Tibial artery (tissue), 4 donors: ENCODE measurements at regions not wholly inside any gene's neighbourhood (a gene's known extent, or its start where the extent isn't known, plus 50 kb on each side); places are given as distances from the start of the nearest gene placed in this dataset.

Source experiments
- DNase-seq, 2 donors: peaks; one replicate each; pipeline ENCODE4 v3.0.0-alpha.2; 2019
- H3K27ac ChIP-seq, 2 donors: fragments of 200-600 bp; sonication (generic) in 1 of 2; 1 replicate in 1 of 2; 2 replicates in 1 of 2; pipeline ENCODE4 v1.5.1; 2018 to 2019; ENCODE audit warnings: mild to moderate bottlenecking in 1 of 2
- H3K27me3 ChIP-seq, 2 donors: fragments of 200-600 bp; sonication (generic) in 1 of 2; one replicate each; pipeline versions ENCODE4 v1.5.1 to v1.6.0; 2016 to 2019
- H3K36me3 ChIP-seq, 3 donors: fragments of 200-600 bp; sonication (generic) in 2 of 3; one replicate each; pipeline ENCODE4 v1.5.1; 2016 to 2019; ENCODE audit warnings: mild to moderate bottlenecking in 2 of 3
- H3K4me1 ChIP-seq, 4 donors: fragments of 200-600 bp; sonication (generic) in 2 of 4; 1 replicate in 3 of 4; 2 replicates in 1 of 4; pipeline ENCODE4 v1.5.1; 2016 to 2019
- H3K4me3 ChIP-seq, 2 donors: fragments of 200-600 bp; sonication (generic) in 1 of 2; 1 replicate in 1 of 2; 2 replicates in 1 of 2; pipeline ENCODE4 v1.5.1; 2018 to 2019; ENCODE audit warnings: mild to moderate bottlenecking in 2 of 2
- H3K9me3 ChIP-seq, 3 donors: fragments of 200-600 bp; sonication (generic) in 1 of 3; one replicate each; pipeline ENCODE4 v1.5.1; 2016 to 2019
- CTCF ChIP-seq, 2 experiments: fragments of 200-600 bp in 1 of 2; fragments of 450-650 bp in 1 of 2; IDR thresholded peaks; one replicate each; pipeline ENCODE4 v1.5.1; 2017 to 2019; ENCODE audit warnings: antibody characterized with exemption in 2 of 2, mild to moderate bottlenecking in 1 of 2, moderate library complexity in 1 of 2
- intact Hi-C: fragments of 100-400 bp; cut with DNase I; formaldehyde crosslinking; loops from one replicate; pipeline ENCODE4 v1.15.0; 2023; ENCODE audit warnings: low total_unique reads

GRCh38 chr1:219401724-219402625, 210.9 kb downstream of the ZC3H11B start:
- Histone ChIP-seq H3K9me3 (peaks cover 0 to 5% (median 0%) of the 10 kb centered on the region in 3 donors), H3K27ac (no peak overlapping the region), H3K4me1 (peaks cover 0 to 12% (median 4%) of the 10 kb centered on the region in 4 donors), H3K27me3 (no peaks in the 10 kb centered on the region), H3K36me3 (no peaks in the 10 kb centered on the region), H3K4me3 (no peak overlapping the region)
- no peak for DNase-seq
- no peak for TF ChIP-seq CTCF (IDR thresholded peaks at IDR 0.05)
- intact Hi-C loops: no loop called here

- Histone ChIP-seq H3K36me3 (no peaks in the 10 kb centered on the region), H3K27ac (no peak overlapping the region), H3K9me3 (peaks cover 0 to 15% (median 6%) of the 10 kb centered on the region in 3 donors), H3K4me1 (peaks cover 0 to 12% (median 4%) of the 10 kb centered on the region in 4 donors), H3K27me3 (no peaks in the 10 kb centered on the region), H3K4me3 (no peak overlapping the region)
- intact Hi-C loops: no loop called here
- DNase-seq: no peak
- TF ChIP-seq CTCF (IDR thresholded peaks at IDR 0.05): no peak
Measured at GRCh38 chr1:219399446-219399845, 213.5 kb downstream of the ZC3H11B start.

GRCh38 chr1:219398815-219399396, 214.0 kb downstream of the ZC3H11B start:
- H3K27ac ChIP-seq: no peak overlapping the region
- DNase-seq: no peak
- no peak overlapping the region for H3K4me3 ChIP-seq
- no peaks in the 10 kb centered on the region for H3K36me3 ChIP-seq
- peaks cover 0 to 12% (median 4%) of the 10 kb centered on the region in 4 donors for H3K4me1 ChIP-seq
- H3K27me3 ChIP-seq: no peaks in the 10 kb centered on the region
- no peak for TF ChIP-seq CTCF (IDR thresholded peaks at IDR 0.05)
- intact Hi-C loops: no loop called here
- peaks cover 0 to 15% (median 6%) of the 10 kb centered on the region in 3 donors for H3K9me3 ChIP-seq

- peaks cover 0 to 28% (median 13%) of the 10 kb centered on the region in 3 donors for H3K9me3 ChIP-seq
- no peak overlapping the region for H3K27ac ChIP-seq
- H3K27me3 ChIP-seq: no peaks in the 10 kb centered on the region
- peaks cover 0 to 11% (median 4%) of the 10 kb centered on the region in 4 donors for H3K4me1 ChIP-seq
- no peak overlapping the region for H3K4me3 ChIP-seq
- TF ChIP-seq CTCF (IDR thresholded peaks at IDR 0.05): no peak
- DNase-seq: no peak
- intact Hi-C loops: no loop called here
- H3K36me3 ChIP-seq: peaks cover 0 to 6% (median 6%) of the 10 kb centered on the region in 3 donors
Measured at GRCh38 chr1:219397511-219397910, 215.4 kb downstream of the ZC3H11B start.

- no peak overlapping the region for H3K27ac ChIP-seq
- DNase-seq: no peak
- no peaks in the 10 kb centered on the region for H3K27me3 ChIP-seq
- intact Hi-C loops: no loop called here
- no peak for TF ChIP-seq CTCF (IDR thresholded peaks at IDR 0.05)
- H3K4me3 ChIP-seq: no peak overlapping the region
- no peaks in the 10 kb centered on the region for H3K4me1 ChIP-seq
- peaks cover 0 to 13% (median 6%) of the 10 kb centered on the region in 3 donors for H3K36me3 ChIP-seq
- peaks cover 0 to 22% (median 13%) of the 10 kb centered on the region in 3 donors for H3K9me3 ChIP-seq
Measured at GRCh38 chr1:219391297-219391696, 217.6 kb downstream of the LYPLAL1 start.
